ENCODE measurements at regions not wholly inside any gene's neighbourhood (a gene's known extent, or its start where the extent isn't known, plus 50 kb on each side); places are given as distances from the start of the nearest gene placed in this dataset.
"Not testable (repeated sequence)": the region's sequence is repeated elsewhere in the genome, so short reads cannot be mapped to it uniquely, and the experiment has no call there.

DNA sequence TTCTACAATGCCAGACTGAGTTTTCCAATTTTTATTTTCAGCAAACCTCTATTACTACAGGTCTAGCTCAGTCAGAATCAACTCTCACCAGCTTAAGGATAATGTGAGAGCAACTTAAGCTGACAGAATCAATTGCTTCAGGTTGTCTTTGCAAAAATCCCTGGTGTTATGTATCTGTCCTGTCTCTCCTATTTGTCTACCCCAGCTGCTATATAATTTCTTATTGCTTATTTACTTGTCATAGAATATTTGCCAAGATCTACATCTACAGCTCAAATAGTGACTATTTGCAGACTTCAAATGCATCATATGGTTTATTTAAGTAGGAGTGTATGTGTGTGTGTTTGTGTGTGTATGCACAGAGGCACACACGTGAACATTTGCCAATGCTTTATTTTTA lies 54.1 kb downstream of the FOXG1 start:
- H3K27me3 ChIP-seq (ENCODE audit: low read depth): no peaks in the 10 kb centered on the region
- H3K4me1 ChIP-seq: no peaks in the 10 kb centered on the region
- TF ChIP-seq, protein P1, sequence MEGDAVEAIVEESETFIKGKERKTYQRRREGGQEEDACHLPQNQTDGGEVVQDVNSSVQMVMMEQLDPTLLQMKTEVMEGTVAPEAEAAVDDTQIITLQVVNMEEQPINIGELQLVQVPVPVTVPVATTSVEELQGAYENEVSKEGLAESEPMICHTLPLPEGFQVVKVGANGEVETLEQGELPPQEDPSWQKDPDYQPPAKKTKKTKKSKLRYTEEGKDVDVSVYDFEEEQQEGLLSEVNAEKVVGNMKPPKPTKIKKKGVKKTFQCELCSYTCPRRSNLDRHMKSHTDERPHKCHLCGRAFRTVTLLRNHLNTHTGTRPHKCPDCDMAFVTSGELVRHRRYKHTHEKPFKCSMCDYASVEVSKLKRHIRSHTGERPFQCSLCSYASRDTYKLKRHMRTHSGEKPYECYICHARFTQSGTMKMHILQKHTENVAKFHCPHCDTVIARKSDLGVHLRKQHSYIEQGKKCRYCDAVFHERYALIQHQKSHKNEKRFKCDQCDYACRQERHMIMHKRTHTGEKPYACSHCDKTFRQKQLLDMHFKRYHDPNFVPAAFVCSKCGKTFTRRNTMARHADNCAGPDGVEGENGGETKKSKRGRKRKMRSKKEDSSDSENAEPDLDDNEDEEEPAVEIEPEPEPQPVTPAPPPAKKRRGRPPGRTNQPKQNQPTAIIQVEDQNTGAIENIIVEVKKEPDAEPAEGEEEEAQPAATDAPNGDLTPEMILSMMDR (IDR thresholded peaks at IDR 0.05; ENCODE audit: borderline replicate concordance): no peak
- no peak for DNase-seq
- intact Hi-C loops (cut with micrococcal nuclease): no loop called here
- no peak overlapping the region for H3K4me3 ChIP-seq
- H3K9me3 ChIP-seq (replicated peaks): peaks cover 42% of the 10 kb centered on the region
- H3K36me3 ChIP-seq: no peaks in the 10 kb centered on the region
- no peak overlapping the region for H3K27ac ChIP-seq (replicated peaks)

GRCh38 chr14:28821993-28822392 lies 55.4 kb downstream of the FOXG1 start:
- no peaks in the 10 kb centered on the region for H3K36me3 ChIP-seq
- H3K27me3 ChIP-seq (ENCODE audit: low read depth): no peaks in the 10 kb centered on the region
- H3K27ac ChIP-seq (replicated peaks): no peak overlapping the region
- no peak overlapping the region for H3K4me3 ChIP-seq
- H3K9me3 ChIP-seq (replicated peaks): peaks cover 48% of the 10 kb centered on the region
- DNase-seq: no peak
- H3K4me1 ChIP-seq: no peaks in the 10 kb centered on the region
- intact Hi-C loops (cut with micrococcal nuclease): no loop called here
- TF ChIP-seq, protein P1 (IDR thresholded peaks at IDR 0.05; ENCODE audit: borderline replicate concordance): no peak

- DNase-seq: no peak
- Histone ChIP-seq H3K4me1 (no peaks in the 10 kb centered on the region), H3K9me3 (replicated peaks) (peaks cover 50% of the 10 kb centered on the region), H3K4me3 (no peak overlapping the region), H3K27ac (replicated peaks) (no peak overlapping the region), H3K36me3 (no peaks in the 10 kb centered on the region), H3K27me3 (ENCODE audit: low read depth) (no peaks in the 10 kb centered on the region)
- TF ChIP-seq, protein P1 (IDR thresholded peaks at IDR 0.05; ENCODE audit: borderline replicate concordance): no peak
- intact Hi-C loops (cut with micrococcal nuclease): no loop called here
Observed at GRCh38 chr14:28823245-28823644, 56.7 kb downstream of the FOXG1 start.

DNA sequence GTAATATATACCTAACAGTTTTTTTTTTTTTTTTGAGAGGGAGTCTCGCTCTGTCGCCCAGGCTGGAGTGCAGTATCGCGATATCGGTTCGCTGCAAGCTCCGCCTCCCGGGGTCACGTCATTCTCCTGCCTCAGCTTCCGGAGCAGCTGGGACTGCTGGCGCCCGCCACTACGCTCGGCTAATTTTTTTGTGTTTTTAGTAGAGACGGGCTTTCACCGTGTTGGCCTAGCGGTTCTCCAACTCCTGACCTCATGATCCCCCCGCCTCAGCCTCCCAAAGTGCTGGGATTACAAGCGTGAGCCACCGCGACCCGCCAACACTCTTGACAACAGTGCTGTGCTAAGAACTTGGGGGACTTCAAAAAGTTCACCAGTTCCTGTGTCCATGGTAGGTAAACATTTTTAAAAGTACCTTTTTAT lies 63.5 kb downstream of the FOXG1 start:
- no peaks in the 10 kb centered on the region for H3K4me1 ChIP-seq
- no peak overlapping the region for H3K4me3 ChIP-seq
- DNase-seq: no peak
- no peaks in the 10 kb centered on the region for H3K36me3 ChIP-seq
- peaks cover 3% of the 10 kb centered on the region for H3K27me3 ChIP-seq (ENCODE audit: low read depth)
- intact Hi-C loops (cut with micrococcal nuclease): no loop called here
- peaks cover 12% of the 10 kb centered on the region for H3K9me3 ChIP-seq (replicated peaks)
- H3K27ac ChIP-seq (replicated peaks): no peak overlapping the region
- TF ChIP-seq, protein P1 (IDR thresholded peaks at IDR 0.05; ENCODE audit: borderline replicate concordance): no peak

- Histone ChIP-seq H3K4me1 (no peaks in the 10 kb centered on the region), H3K4me3 (no peak overlapping the region), H3K9me3 (replicated peaks) (peaks cover 12% of the 10 kb centered on the region), H3K27me3 (ENCODE audit: low read depth) (peaks cover 4% of the 10 kb centered on the region), H3K27ac (replicated peaks) (no peak overlapping the region), H3K36me3 (no peaks in the 10 kb centered on the region)
- intact Hi-C loops (cut with micrococcal nuclease): no loop called here
- DNase-seq: no peak
- TF ChIP-seq, protein P1 (IDR thresholded peaks at IDR 0.05; ENCODE audit: borderline replicate concordance): no peak
Observed at GRCh38 chr14:28831126-28831525, 64.5 kb downstream of the FOXG1 start.

- intact Hi-C loops (cut with micrococcal nuclease); H3K27ac ChIP-seq (replicated peaks); H3K4me3 ChIP-seq; H3K4me1 ChIP-seq; H3K36me3 ChIP-seq; H3K27me3 ChIP-seq (ENCODE audit: low read depth); DNase-seq: not testable (repeated sequence)
- peaks cover 14% of the 10 kb centered on the region for H3K9me3 ChIP-seq (replicated peaks)
Observed at GRCh38 chr14:28842569-28842968, 76.0 kb downstream of the FOXG1 start.
